Chondrocyte (in vitro differentiated cells): ENCODE measurements at regions not wholly inside any gene's neighbourhood (a gene's known extent, or its start where the extent isn't known, plus 50 kb on each side); places are given as distances from the start of the nearest gene placed in this dataset.

Experiments
- DNase-seq: peaks from one replicate; pipeline ENCODE4 v3.0.0; 2021; ENCODE audit warnings: mixed read lengths, low spot score
- H3K27ac Mint-ChIP-seq: one replicate; pipeline ENCODE4 v1.8.0; 2021; ENCODE audit warnings: mild to moderate bottlenecking, moderate library complexity, mixed read lengths; ENCODE audit not compliant: unreplicated experiment
- H3K27me3 Mint-ChIP-seq: 2 replicates; pipeline ENCODE4 v1.8.0; 2021; ENCODE audit warnings: low read depth, mixed read lengths
- H3K36me3 Mint-ChIP-seq: 2 replicates; pipeline ENCODE4 v1.8.0; 2021; ENCODE audit warnings: low read depth, mixed read lengths
- H3K4me1 Mint-ChIP-seq: 2 replicates; pipeline ENCODE4 v1.8.0; 2021; ENCODE audit warnings: low read depth, mild to moderate bottlenecking, mixed read lengths
- H3K4me3 Mint-ChIP-seq: one replicate; pipeline ENCODE4 v1.8.0; 2021; ENCODE audit warnings: mild to moderate bottlenecking, moderate library complexity, mixed read lengths; ENCODE audit not compliant: unreplicated experiment
- H3K9me3 Mint-ChIP-seq: 2 replicates; pipeline ENCODE4 v1.8.0; 2021; ENCODE audit warnings: low read depth, mixed read lengths
- TF ChIP-seq, protein P1 (sequence below): fragments of 200-600 bp; sonication (generic); IDR thresholded peaks from 2 replicates; pipeline ENCODE4 v1.5.0; 2021; ENCODE audit warnings: antibody characterized with exemption, mild to moderate bottlenecking, moderate library complexity

DNA sequence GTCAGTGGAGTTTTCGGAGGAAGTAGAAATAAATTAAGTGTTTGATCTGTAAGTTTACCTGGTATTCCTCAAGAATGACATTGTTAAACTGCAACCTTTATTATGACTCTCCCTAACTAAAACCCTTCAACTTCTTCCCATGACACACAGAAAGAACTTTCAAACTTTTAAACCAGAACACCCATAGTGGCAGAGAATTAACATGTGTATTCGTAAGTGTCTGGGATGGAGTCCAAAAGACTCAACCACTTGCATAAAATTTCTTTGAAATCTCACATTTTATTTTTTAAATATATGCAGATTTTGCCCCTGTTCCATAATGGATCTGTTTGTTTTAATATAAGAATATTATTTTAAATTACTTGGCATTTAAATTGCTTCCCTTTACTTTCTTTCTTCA lies 54.6 kb upstream of the PLXNA4 start:
- TF ChIP-seq, protein P1, sequence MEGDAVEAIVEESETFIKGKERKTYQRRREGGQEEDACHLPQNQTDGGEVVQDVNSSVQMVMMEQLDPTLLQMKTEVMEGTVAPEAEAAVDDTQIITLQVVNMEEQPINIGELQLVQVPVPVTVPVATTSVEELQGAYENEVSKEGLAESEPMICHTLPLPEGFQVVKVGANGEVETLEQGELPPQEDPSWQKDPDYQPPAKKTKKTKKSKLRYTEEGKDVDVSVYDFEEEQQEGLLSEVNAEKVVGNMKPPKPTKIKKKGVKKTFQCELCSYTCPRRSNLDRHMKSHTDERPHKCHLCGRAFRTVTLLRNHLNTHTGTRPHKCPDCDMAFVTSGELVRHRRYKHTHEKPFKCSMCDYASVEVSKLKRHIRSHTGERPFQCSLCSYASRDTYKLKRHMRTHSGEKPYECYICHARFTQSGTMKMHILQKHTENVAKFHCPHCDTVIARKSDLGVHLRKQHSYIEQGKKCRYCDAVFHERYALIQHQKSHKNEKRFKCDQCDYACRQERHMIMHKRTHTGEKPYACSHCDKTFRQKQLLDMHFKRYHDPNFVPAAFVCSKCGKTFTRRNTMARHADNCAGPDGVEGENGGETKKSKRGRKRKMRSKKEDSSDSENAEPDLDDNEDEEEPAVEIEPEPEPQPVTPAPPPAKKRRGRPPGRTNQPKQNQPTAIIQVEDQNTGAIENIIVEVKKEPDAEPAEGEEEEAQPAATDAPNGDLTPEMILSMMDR = no peak
- DNase-seq = no peak
- Mint-ChIP-seq H3K4me3 (no peak overlapping the region), H3K9me3 (peaks cover 6% of the 10 kb centered on the region), H3K4me1 (peaks cover 13% of the 10 kb centered on the region), H3K27ac (no peak overlapping the region), H3K36me3 (no peaks in the 10 kb centered on the region), H3K27me3 (peaks cover 4% of the 10 kb centered on the region)
